ENCODE measurements at regions not wholly inside any gene's neighbourhood (a gene's known extent, or its start where the extent isn't known, plus 50 kb on each side); places are given as distances from the start of the nearest gene placed in this dataset.

GRCh38 chr6:112504621-112505020 lies 157.5 kb downstream of the RFPL4B start:
- intact Hi-C loops (cut with micrococcal nuclease), result no loop called here
- H3K4me1 ChIP-seq, result no peaks in the 10 kb centered on the region
- no peak for TF ChIP-seq CTCF (IDR thresholded peaks at IDR 0.05; ENCODE audit: borderline replicate concordance)

GRCh38 chr6:112511441-112511840 lies 164.3 kb downstream of the RFPL4B start:
- H3K4me3 ChIP-seq, result no peak overlapping the region
- no peaks in the 10 kb centered on the region for H3K36me3 ChIP-seq
- DNase-seq, result no peak
- TF ChIP-seq CTCF (IDR thresholded peaks at IDR 0.05; ENCODE audit: borderline replicate concordance), result no peak
- H3K9me3 ChIP-seq (replicated peaks), result peaks cover 8% of the 10 kb centered on the region
- H3K27ac ChIP-seq (replicated peaks), result no peak overlapping the region
- no peaks in the 10 kb centered on the region for H3K27me3 ChIP-seq (ENCODE audit: low read depth)
- intact Hi-C loops (cut with micrococcal nuclease), result no loop called here
- H3K4me1 ChIP-seq, result no peaks in the 10 kb centered on the region

More at GRCh38 chr6:112504621-112505020, 157.5 kb downstream of the RFPL4B start:
- no peak for DNase-seq
- no peaks in the 10 kb centered on the region for H3K36me3 ChIP-seq
- H3K4me3 ChIP-seq, result no peak overlapping the region
- H3K27me3 ChIP-seq (ENCODE audit: low read depth), result no peaks in the 10 kb centered on the region
- H3K9me3 ChIP-seq (replicated peaks), result peaks cover 2% of the 10 kb centered on the region
- no peak overlapping the region for H3K27ac ChIP-seq (replicated peaks)

GRCh38 chr6:112513175-112513574 lies 166.0 kb downstream of the RFPL4B start:
- DNase-seq, result no peak
- H3K27me3 ChIP-seq (ENCODE audit: low read depth), result no peaks in the 10 kb centered on the region
- no peak overlapping the region for H3K4me3 ChIP-seq
- no peak for TF ChIP-seq CTCF (IDR thresholded peaks at IDR 0.05; ENCODE audit: borderline replicate concordance)
- intact Hi-C loops (cut with micrococcal nuclease), result no loop called here
- H3K9me3 ChIP-seq (replicated peaks), result peaks cover 8% of the 10 kb centered on the region
- H3K27ac ChIP-seq (replicated peaks), result no peak overlapping the region
- no peaks in the 10 kb centered on the region for H3K36me3 ChIP-seq
- no peaks in the 10 kb centered on the region for H3K4me1 ChIP-seq

- Histone ChIP-seq H3K4me1 (no peaks in the 10 kb centered on the region), H3K27me3 (ENCODE audit: low read depth) (no peaks in the 10 kb centered on the region), H3K36me3 (no peaks in the 10 kb centered on the region), H3K9me3 (replicated peaks) (no peaks in the 10 kb centered on the region), H3K27ac (replicated peaks) (no peak overlapping the region), H3K4me3 (no peak overlapping the region)
- intact Hi-C loops (cut with micrococcal nuclease), result no loop called here
- DNase-seq, result no peak
- TF ChIP-seq CTCF (IDR thresholded peaks at IDR 0.05; ENCODE audit: borderline replicate concordance), result no peak
Measured at GRCh38 chr6:112522587-112522986, 175.5 kb downstream of the RFPL4B start.

GRCh38 chr6:112524071-112524470 lies 176.9 kb downstream of the RFPL4B start:
- H3K4me3 ChIP-seq, result no peak overlapping the region
- intact Hi-C loops (cut with micrococcal nuclease), result no loop called here
- no peaks in the 10 kb centered on the region for H3K27me3 ChIP-seq (ENCODE audit: low read depth)
- H3K36me3 ChIP-seq, result no peaks in the 10 kb centered on the region
- TF ChIP-seq CTCF (IDR thresholded peaks at IDR 0.05; ENCODE audit: borderline replicate concordance), result no peak
- H3K27ac ChIP-seq (replicated peaks), result no peak overlapping the region
- no peaks in the 10 kb centered on the region for H3K9me3 ChIP-seq (replicated peaks)
- H3K4me1 ChIP-seq, result no peaks in the 10 kb centered on the region
- no peak for DNase-seq

- DNase-seq, result no peak
- H3K36me3 ChIP-seq, result no peaks in the 10 kb centered on the region
- no peaks in the 10 kb centered on the region for H3K4me1 ChIP-seq
- no peaks in the 10 kb centered on the region for H3K9me3 ChIP-seq (replicated peaks)
- H3K27ac ChIP-seq (replicated peaks), result no peak overlapping the region
- H3K4me3 ChIP-seq, result no peak overlapping the region
- TF ChIP-seq CTCF (IDR thresholded peaks at IDR 0.05; ENCODE audit: borderline replicate concordance), result no peak
- intact Hi-C loops (cut with micrococcal nuclease), result no loop called here
- no peaks in the 10 kb centered on the region for H3K27me3 ChIP-seq (ENCODE audit: low read depth)
Measured at GRCh38 chr6:112525749-112526148, 178.6 kb downstream of the RFPL4B start.

Measured in left ventricle myocardium inferior (tissue), 1 donor.